ENCODE measurements at regions not wholly inside any gene's neighbourhood (a gene's known extent, or its start where the extent isn't known, plus 50 kb on each side); places are given as distances from the start of the nearest gene placed in this dataset.

- Histone ChIP-seq H3K9ac (ENCODE audit: low read depth, low read length) (no peak overlapping the region), H3K9me3 (ENCODE audit: control insufficient read depth, insufficient read depth, low read length) (no peaks in the 10 kb centered on the region), H3K36me3 (ENCODE audit: insufficient read depth, low read length) (no peaks in the 10 kb centered on the region), H3K4me1 (ENCODE audit: insufficient read depth, low read length) (peaks cover 20% of the 10 kb centered on the region)
These were observed 674.8 kb upstream of the ZEB2 start for GRCh38 chr2:145194673-145195072.

GRCh38 chr2:145190031-145190703 lies 670.2 kb upstream of the ZEB2 start:
- Histone ChIP-seq H3K9ac (ENCODE audit: low read depth, low read length) (no peak overlapping the region), H3K36me3 (ENCODE audit: insufficient read depth, low read length) (no peaks in the 10 kb centered on the region), H3K9me3 (ENCODE audit: control insufficient read depth, insufficient read depth, low read length) (no peaks in the 10 kb centered on the region), H3K4me1 (ENCODE audit: insufficient read depth, low read length) (peaks cover 14% of the 10 kb centered on the region)

- Histone ChIP-seq H3K9ac (ENCODE audit: low read depth, low read length) (no peak overlapping the region), H3K9me3 (ENCODE audit: control insufficient read depth, insufficient read depth, low read length) (no peaks in the 10 kb centered on the region), H3K4me1 (ENCODE audit: insufficient read depth, low read length) (peaks cover 6% of the 10 kb centered on the region; the same call in 1 of the 2 replicates), H3K36me3 (ENCODE audit: insufficient read depth, low read length) (no peaks in the 10 kb centered on the region)
These were observed 666.4 kb upstream of the ZEB2 start for GRCh38 chr2:145186303-145186702.

- H3K36me3 ChIP-seq (ENCODE audit: insufficient read depth, low read length) = no peaks in the 10 kb centered on the region
- H3K4me1 ChIP-seq (ENCODE audit: insufficient read depth, low read length) = peaks cover 6% of the 10 kb centered on the region; the same call in 1 of the 2 replicates
- H3K9me3 ChIP-seq (ENCODE audit: control insufficient read depth, insufficient read depth, low read length) = no peaks in the 10 kb centered on the region
- no peak overlapping the region for H3K9ac ChIP-seq (ENCODE audit: low read depth, low read length)
These were observed 665.8 kb upstream of the ZEB2 start for GRCh38 chr2:145185696-145186095.

- Histone ChIP-seq H3K36me3 (ENCODE audit: insufficient read depth, low read length) (no peaks in the 10 kb centered on the region), H3K9ac (ENCODE audit: low read depth, low read length) (no peak overlapping the region), H3K4me1 (ENCODE audit: insufficient read depth, low read length) (no peaks in the 10 kb centered on the region; the same call in 1 of the 2 replicates), H3K9me3 (ENCODE audit: control insufficient read depth, insufficient read depth, low read length) (no peaks in the 10 kb centered on the region)
These were observed 665.1 kb upstream of the ZEB2 start for GRCh38 chr2:145184741-145185651.

- H3K9me3 ChIP-seq (ENCODE audit: control insufficient read depth, insufficient read depth, low read length) = no peaks in the 10 kb centered on the region
These were observed 649.4 kb upstream of the ZEB2 start for GRCh38 chr2:145169285-145169684.

GRCh38 chr2:145168091-145168490 lies 648.2 kb upstream of the ZEB2 start:
- Histone ChIP-seq H3K36me3 (ENCODE audit: insufficient read depth, low read length) (no peaks in the 10 kb centered on the region), H3K9me3 (ENCODE audit: control insufficient read depth, insufficient read depth, low read length) (no peaks in the 10 kb centered on the region), H3K9ac (ENCODE audit: low read depth, low read length) (no peak overlapping the region), H3K4me1 (ENCODE audit: insufficient read depth, low read length) (no peaks in the 10 kb centered on the region)

More at GRCh38 chr2:145169285-145169684, 649.4 kb upstream of the ZEB2 start:
- Histone ChIP-seq H3K9ac (ENCODE audit: low read depth, low read length) (no peak overlapping the region), H3K4me1 (ENCODE audit: insufficient read depth, low read length) (no peaks in the 10 kb centered on the region), H3K36me3 (ENCODE audit: insufficient read depth, low read length) (no peaks in the 10 kb centered on the region)

- H3K9ac ChIP-seq (ENCODE audit: low read depth, low read length) = no peak overlapping the region
- H3K4me1 ChIP-seq (ENCODE audit: insufficient read depth, low read length) = no peaks in the 10 kb centered on the region
- no peaks in the 10 kb centered on the region for H3K9me3 ChIP-seq (ENCODE audit: control insufficient read depth, insufficient read depth, low read length)
- H3K36me3 ChIP-seq (ENCODE audit: insufficient read depth, low read length) = no peaks in the 10 kb centered on the region
These were observed 646.9 kb upstream of the ZEB2 start for GRCh38 chr2:145166731-145167302.

- no peaks in the 10 kb centered on the region for H3K9me3 ChIP-seq (ENCODE audit: control insufficient read depth, insufficient read depth, low read length)
- no peaks in the 10 kb centered on the region for H3K36me3 ChIP-seq (ENCODE audit: insufficient read depth, low read length)
- no peak overlapping the region for H3K9ac ChIP-seq (ENCODE audit: low read depth, low read length)
- H3K4me1 ChIP-seq (ENCODE audit: insufficient read depth, low read length) = no peaks in the 10 kb centered on the region
These were observed 641.7 kb upstream of the ZEB2 start for GRCh38 chr2:145161656-145162055.

- Histone ChIP-seq H3K9ac (ENCODE audit: low read depth, low read length) (no peak overlapping the region), H3K9me3 (ENCODE audit: control insufficient read depth, insufficient read depth, low read length) (no peaks in the 10 kb centered on the region), H3K4me1 (ENCODE audit: insufficient read depth, low read length) (no peaks in the 10 kb centered on the region), H3K36me3 (ENCODE audit: insufficient read depth, low read length) (no peaks in the 10 kb centered on the region)
These were observed 640.9 kb upstream of the ZEB2 start for GRCh38 chr2:145160855-145161254.

GRCh38 chr2:145159676-145160075 lies 639.8 kb upstream of the ZEB2 start:
- Histone ChIP-seq H3K36me3 (ENCODE audit: insufficient read depth, low read length) (no peaks in the 10 kb centered on the region), H3K9ac (ENCODE audit: low read depth, low read length) (no peak overlapping the region), H3K4me1 (ENCODE audit: insufficient read depth, low read length) (no peaks in the 10 kb centered on the region), H3K9me3 (ENCODE audit: control insufficient read depth, insufficient read depth, low read length) (no peaks in the 10 kb centered on the region)

GRCh38 chr2:145157741-145158591 lies 638.0 kb upstream of the ZEB2 start:
- Histone ChIP-seq H3K36me3 (ENCODE audit: insufficient read depth, low read length) (no peaks in the 10 kb centered on the region), H3K9ac (ENCODE audit: low read depth, low read length) (no peak overlapping the region), H3K4me1 (ENCODE audit: insufficient read depth, low read length) (no peaks in the 10 kb centered on the region), H3K9me3 (ENCODE audit: control insufficient read depth, insufficient read depth, low read length) (no peaks in the 10 kb centered on the region)

- H3K9ac ChIP-seq (ENCODE audit: low read depth, low read length) = no peak overlapping the region
- no peaks in the 10 kb centered on the region for H3K36me3 ChIP-seq (ENCODE audit: insufficient read depth, low read length)
- H3K9me3 ChIP-seq (ENCODE audit: control insufficient read depth, insufficient read depth, low read length) = no peaks in the 10 kb centered on the region
- H3K4me1 ChIP-seq (ENCODE audit: insufficient read depth, low read length) = no peaks in the 10 kb centered on the region
These were observed 637.2 kb upstream of the ZEB2 start for GRCh38 chr2:145157036-145157675.
